Lower lobe of right lung (tissue), 2 donors: ENCODE measurements at regions not wholly inside any gene's neighbourhood (a gene's known extent, or its start where the extent isn't known, plus 50 kb on each side); places are given as distances from the start of the nearest gene placed in this dataset.

ENCODE experiments used
- ATAC-seq, 2 donors: fragments of 200-7000 bp; cut with Tn5 transposase; one replicate each; pipeline ENCODE4 v1.9.1; 2020 to 2022; ENCODE audit warnings: mild to moderate bottlenecking in 2 of 2, moderate library complexity in 2 of 2
- DNase-seq: peaks from one replicate; pipeline ENCODE4 v3.0.0-alpha.2; 2020
- H3K27ac ChIP-seq: fragments of 200-600 bp; one replicate; pipeline ENCODE4 v1.8.0; 2022
- H3K27me3 ChIP-seq: fragments of 200-600 bp; one replicate; pipeline ENCODE4 v1.8.0; 2022; ENCODE audit warnings: low read depth
- H3K36me3 ChIP-seq: fragments of 200-600 bp; one replicate; pipeline ENCODE4 v1.8.0; 2022; ENCODE audit warnings: mild to moderate bottlenecking
- H3K4me1 ChIP-seq: fragments of 200-600 bp; one replicate; pipeline ENCODE4 v1.8.0; 2022
- H3K4me3 ChIP-seq: fragments of 200-600 bp; one replicate; pipeline ENCODE4 v1.8.0; 2022; ENCODE audit warnings: mild to moderate bottlenecking
- H3K9me3 ChIP-seq: fragments of 200-600 bp; one replicate; pipeline ENCODE4 v1.8.0; 2022
- intact Hi-C: fragments of 100-400 bp; cut with DNase I; formaldehyde crosslinking; loops from one replicate; pipeline ENCODE4 v1.11.0; 2022
- TF ChIP-seq, protein P1 (sequence below): fragments of 200-600 bp; IDR thresholded peaks from one replicate; pipeline ENCODE4 v1.8.0; 2022; ENCODE audit warnings: antibody characterized with exemption, mild to moderate bottlenecking
- donor health status: DM: no; HTN: yes; CAD: no; lungs with severe emphysema.

DNA sequence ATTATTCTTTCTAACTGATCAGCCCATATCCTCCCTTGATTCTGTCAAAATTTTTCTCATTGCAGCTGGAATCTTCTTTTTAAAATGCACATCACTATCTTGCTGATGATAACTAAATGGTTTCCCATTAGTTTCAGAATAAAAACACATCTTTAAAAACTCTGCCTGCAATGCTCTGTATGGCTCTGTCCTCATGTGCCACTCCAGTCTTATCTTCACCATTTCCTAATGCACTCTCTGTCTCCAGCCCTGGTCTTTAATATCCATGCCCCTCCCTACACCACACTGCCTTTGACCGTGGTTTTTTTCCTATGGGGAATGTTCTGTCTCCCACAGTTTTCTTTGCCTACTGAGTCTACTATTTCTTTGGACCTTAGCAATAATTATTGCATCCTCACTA, 244.1 kb upstream of the ARSJ start:
- no peaks in the 10 kb centered on the region for H3K4me1 ChIP-seq
- H3K36me3 ChIP-seq = no peaks in the 10 kb centered on the region
- H3K27me3 ChIP-seq = no peaks in the 10 kb centered on the region
- no peak for DNase-seq
- no peaks in the 10 kb centered on the region for H3K9me3 ChIP-seq
- no peak for ATAC-seq
- H3K27ac ChIP-seq = no peak overlapping the region
- intact Hi-C loops = no loop called here
- TF ChIP-seq, protein P1, sequence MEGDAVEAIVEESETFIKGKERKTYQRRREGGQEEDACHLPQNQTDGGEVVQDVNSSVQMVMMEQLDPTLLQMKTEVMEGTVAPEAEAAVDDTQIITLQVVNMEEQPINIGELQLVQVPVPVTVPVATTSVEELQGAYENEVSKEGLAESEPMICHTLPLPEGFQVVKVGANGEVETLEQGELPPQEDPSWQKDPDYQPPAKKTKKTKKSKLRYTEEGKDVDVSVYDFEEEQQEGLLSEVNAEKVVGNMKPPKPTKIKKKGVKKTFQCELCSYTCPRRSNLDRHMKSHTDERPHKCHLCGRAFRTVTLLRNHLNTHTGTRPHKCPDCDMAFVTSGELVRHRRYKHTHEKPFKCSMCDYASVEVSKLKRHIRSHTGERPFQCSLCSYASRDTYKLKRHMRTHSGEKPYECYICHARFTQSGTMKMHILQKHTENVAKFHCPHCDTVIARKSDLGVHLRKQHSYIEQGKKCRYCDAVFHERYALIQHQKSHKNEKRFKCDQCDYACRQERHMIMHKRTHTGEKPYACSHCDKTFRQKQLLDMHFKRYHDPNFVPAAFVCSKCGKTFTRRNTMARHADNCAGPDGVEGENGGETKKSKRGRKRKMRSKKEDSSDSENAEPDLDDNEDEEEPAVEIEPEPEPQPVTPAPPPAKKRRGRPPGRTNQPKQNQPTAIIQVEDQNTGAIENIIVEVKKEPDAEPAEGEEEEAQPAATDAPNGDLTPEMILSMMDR = no peak
- no peak overlapping the region for H3K4me3 ChIP-seq

DNA sequence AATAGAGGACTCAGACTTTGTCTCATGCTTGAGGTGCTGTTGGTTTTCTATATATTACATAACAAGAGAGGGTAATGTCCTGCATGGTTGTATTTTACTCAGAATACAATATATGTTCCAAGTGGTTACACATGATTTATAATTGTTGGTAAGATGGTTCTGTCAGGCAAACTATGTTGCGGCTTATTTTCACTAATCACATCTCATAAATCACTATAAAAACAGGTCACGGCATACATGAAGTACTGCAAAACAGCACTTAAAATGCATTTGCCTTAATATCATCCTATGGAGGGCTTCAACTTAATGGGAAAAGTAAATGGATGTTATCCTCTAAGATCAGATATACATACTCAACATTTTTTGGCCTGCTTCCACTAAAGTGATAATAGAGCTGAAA, 246.0 kb upstream of the ARSJ start:
- intact Hi-C loops = no loop called here
- Histone ChIP-seq H3K27ac (no peak overlapping the region), H3K27me3 (no peaks in the 10 kb centered on the region), H3K4me1 (no peaks in the 10 kb centered on the region), H3K4me3 (no peak overlapping the region), H3K9me3 (no peaks in the 10 kb centered on the region), H3K36me3 (no peaks in the 10 kb centered on the region)
- DNase-seq = no peak
- TF ChIP-seq, protein P1 = no peak
- ATAC-seq = no peak

DNA sequence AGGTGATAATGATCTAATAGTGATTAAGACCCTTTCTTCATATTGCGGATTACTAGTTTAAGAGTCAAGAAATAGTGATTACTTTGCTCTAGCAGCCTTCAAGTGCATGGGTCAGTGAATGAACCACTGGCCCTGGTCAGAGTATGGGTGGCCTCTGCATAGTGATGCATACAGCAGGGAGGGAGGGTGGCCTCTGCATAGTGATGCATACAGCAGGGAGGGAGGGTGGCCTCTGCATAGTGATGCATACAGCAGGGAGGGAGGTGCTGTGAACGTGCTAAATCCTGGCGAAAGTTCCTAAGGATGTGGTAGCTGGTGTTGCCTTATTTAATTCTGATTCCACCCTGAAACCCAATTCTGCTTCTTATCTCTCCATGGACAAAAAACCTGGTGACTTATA, 246.7 kb upstream of the ARSJ start:
- ATAC-seq = no peak
- no peak overlapping the region for H3K27ac ChIP-seq
- no peak for DNase-seq
- TF ChIP-seq, protein P1 = no peak
- intact Hi-C loops = no loop called here
- H3K9me3 ChIP-seq = no peaks in the 10 kb centered on the region
- H3K36me3 ChIP-seq = no peaks in the 10 kb centered on the region
- H3K4me1 ChIP-seq = no peaks in the 10 kb centered on the region
- H3K4me3 ChIP-seq = no peak overlapping the region
- H3K27me3 ChIP-seq = no peaks in the 10 kb centered on the region

DNA sequence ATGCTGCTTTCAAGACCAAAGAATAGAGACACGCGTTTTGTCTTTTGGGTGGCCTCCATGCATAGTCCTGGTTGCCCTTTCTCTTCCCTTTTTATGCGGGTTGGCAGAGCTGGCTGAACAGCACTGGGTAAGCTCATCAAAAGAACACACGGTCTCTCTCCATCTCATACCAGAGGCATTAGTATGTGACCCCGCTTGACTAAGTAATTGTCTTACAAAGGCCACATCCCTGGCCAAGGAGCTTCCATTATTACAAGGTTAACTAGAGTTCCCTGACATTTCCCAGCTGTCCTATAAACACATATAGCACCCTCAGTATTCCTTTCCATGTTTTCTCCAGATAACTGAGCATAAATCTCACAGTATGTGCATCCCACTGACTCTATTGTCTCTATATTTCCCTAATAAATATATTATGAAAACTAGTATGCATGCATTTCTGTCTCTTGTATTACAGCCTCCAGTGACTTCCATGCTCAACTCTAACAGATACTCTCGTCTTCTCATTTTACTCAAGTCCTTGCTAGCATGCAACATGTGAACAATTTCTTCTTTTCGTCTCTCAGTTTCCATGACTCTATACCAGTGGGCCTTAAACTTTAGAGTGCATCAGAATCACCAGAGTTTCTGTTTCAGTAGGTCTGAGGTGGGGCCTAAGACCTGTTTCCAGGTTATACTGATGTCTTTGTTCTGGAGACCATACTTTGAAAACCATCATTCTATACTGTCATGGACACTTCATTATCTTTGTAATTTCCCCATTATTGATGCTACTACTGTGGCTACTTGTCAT, 247.7 kb upstream of the ARSJ start:
- H3K4me1 ChIP-seq = no peaks in the 10 kb centered on the region
- DNase-seq (no peak), ATAC-seq (no peak)
- TF ChIP-seq, protein P1 = no peak
- H3K27me3 ChIP-seq = no peaks in the 10 kb centered on the region
- H3K9me3 ChIP-seq = no peaks in the 10 kb centered on the region
- no peak overlapping the region for H3K27ac ChIP-seq
- H3K36me3 ChIP-seq = no peaks in the 10 kb centered on the region
- no peak overlapping the region for H3K4me3 ChIP-seq
- intact Hi-C loops = no loop called here

DNA sequence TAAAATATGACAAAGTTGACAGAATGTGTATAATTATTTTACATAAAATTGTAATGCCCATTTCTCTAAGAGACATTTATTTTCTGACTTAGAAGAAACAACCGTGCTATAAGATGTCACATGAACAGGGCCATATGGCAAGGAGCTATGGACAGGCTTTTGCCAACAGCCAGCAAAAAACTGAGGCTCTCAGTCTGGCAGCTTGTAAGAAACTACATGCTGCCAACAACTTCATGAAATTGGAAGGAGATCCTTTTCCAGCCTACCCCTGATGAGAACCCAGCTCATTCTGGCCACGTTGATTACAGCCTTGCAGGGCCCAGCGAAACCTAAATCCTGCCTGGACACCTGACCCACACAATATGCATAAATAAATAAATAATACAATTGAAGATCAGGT, 250.3 kb upstream of the ARSJ start:
- no peaks in the 10 kb centered on the region for H3K4me1 ChIP-seq
- no peaks in the 10 kb centered on the region for H3K9me3 ChIP-seq
- H3K4me3 ChIP-seq = no peak overlapping the region
- no peak overlapping the region for H3K27ac ChIP-seq
- TF ChIP-seq, protein P1 = no peak
- ATAC-seq = no peak
- no peaks in the 10 kb centered on the region for H3K27me3 ChIP-seq
- intact Hi-C loops = no loop called here
- no peak for DNase-seq
- H3K36me3 ChIP-seq = no peaks in the 10 kb centered on the region
